Right renal pelvis (tissue), 4 donors: ENCODE measurements at regions not wholly inside any gene's neighbourhood (a gene's known extent, or its start where the extent isn't known, plus 50 kb on each side); places are given as distances from the start of the nearest gene placed in this dataset.

Experiments used
- DNase-seq, 4 donors: peaks; one replicate each; pipeline ENCODE4 v3.0.0-alpha.2; 2013; ENCODE audit warnings: low read depth in 4 of 4, low spot score in 3 of 4, missing footprints in 1 of 4

- DNase-seq, result no peak
These were observed 159.9 kb upstream of the AJAP1 start for GRCh38 chr1:4494558-4494957.

DNA sequence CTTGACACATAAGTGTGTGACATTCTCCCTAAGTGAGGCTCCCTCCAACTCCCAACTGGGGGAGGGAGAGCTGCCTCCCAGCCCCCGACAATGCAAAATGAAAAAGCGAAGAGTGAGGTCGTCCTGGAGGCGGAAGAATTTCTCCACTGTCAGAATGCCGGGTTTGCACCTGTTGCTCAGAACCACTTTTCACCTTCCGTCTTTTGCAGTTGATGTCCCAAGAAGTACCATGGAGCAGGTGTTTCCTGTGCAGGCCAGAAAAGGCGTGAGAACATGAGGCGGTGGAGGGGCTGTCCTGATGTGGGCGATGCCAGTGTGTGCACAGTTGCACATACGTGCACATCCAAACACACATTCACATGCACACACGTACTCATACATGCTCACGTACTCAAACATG, 158.6 kb upstream of the AJAP1 start:
- DNase-seq, result no peak

GRCh38 chr1:4500441-4500840, 154.0 kb upstream of the AJAP1 start:
- no peak for DNase-seq

- no peak for DNase-seq
These were observed 147.8 kb upstream of the AJAP1 start for GRCh38 chr1:4506591-4506990.

DNA sequence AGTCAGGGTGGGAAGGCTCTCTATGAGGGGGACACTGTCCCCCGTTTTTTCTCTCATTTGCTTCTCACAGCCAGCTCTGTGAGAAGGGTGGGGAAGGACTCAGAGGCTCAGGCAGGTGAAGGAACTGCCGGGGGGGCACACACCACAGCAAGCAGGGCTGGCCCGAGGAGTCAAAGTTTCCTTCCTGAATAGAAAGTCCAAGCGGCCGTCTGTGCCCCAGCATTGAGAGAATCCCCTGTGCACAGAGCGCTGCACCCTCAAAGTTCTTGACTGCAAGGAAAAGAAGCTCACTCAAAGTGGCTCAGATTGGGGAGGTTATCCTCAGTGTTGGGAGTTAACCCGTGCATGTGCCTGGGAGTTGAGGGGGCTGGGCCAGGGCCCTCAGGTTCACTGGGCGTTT, 145.2 kb upstream of the AJAP1 start:
- DNase-seq, result no peak

DNA sequence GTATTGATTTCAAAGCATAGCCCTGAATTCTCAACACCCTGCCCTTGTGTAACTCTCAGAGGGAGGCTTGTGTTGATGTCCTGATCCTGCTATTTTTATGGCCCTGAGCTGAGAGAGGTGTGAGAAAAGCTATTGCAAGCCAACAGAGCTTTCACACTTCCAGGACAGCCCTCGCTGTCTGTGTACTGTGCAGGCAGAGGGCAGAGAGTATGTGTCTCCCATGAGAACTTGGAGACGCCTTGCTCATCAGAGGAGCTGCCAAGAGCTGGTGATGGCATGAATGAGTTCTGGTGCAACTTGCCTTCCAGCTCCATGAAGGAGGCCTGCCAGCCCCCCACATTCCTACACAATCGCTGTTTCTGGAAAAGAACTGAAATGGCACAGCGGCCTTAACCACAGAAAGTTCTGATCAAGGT, 144.1 kb upstream of the AJAP1 start:
- DNase-seq, result no peak

GRCh38 chr1:4511374-4511773, 143.0 kb upstream of the AJAP1 start:
- no peak for DNase-seq

DNA sequence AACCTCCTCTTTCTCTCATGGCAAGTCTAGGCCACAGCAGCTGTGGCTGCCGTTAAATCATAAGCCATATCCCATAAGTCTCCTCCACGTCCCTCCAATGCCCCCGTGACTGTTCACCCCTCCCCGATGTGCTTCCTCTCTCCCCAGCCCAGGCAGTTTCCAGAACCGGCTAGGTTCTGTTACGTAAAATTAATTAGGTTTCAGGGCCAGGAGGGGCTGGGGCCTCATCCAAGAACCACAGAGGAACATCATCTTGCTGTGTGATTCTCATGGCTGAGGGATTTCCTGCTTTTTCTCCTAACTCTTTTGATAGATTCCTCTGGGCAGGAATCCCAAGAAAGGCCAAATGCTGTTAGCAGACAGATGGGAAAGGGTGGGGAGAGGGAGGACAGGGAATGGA, 141.8 kb upstream of the AJAP1 start:
- peak; percentile 42 to 71 (median 62) for DNase-seq

DNA sequence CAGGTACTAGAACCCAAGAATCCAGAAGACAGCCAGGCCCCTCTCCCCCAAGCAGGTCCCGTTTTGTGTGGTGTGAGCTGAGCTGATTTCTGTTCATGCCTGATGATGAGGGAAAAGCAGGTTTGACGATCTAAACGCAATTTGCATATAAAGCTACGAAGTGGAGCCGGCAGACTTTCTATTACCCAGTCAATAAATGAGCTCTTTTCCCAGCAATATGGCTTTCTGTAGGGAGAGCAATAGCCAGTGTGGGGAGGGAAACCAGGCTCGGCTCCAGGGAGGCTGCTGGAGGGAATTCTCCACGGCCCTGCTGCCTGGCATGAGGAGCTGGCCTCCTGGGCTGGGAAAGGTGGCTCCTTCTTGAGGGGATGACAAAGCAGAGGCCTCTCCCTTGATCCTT, 140.7 kb upstream of the AJAP1 start:
- no peak for DNase-seq

GRCh38 chr1:4515727-4516289, 138.6 kb upstream of the AJAP1 start:
- DNase-seq, result no peak

DNA sequence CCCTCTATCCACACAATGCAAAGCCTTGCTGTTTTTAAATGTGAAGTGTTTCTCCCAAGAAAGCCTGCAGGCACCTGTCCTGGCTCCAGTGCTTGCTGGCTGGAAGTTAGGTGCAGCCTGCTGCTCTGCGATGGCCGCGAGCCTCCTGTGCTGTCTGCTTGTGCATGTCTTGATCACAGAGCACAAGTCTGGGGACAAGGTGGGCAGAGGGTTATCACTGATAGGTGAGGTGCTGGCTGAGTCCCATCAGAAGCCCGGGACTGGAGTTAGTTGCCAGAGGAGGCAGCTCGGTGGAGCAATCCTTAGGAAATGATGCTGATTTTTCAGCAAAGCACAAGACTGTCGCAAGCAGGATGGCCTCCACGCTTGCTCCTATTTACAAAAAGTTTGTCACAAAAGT, 137.8 kb upstream of the AJAP1 start:
- DNase-seq, result no peak

GRCh38 chr1:4517186-4517954, 137.0 kb upstream of the AJAP1 start:
- DNase-seq, result no peak

DNA sequence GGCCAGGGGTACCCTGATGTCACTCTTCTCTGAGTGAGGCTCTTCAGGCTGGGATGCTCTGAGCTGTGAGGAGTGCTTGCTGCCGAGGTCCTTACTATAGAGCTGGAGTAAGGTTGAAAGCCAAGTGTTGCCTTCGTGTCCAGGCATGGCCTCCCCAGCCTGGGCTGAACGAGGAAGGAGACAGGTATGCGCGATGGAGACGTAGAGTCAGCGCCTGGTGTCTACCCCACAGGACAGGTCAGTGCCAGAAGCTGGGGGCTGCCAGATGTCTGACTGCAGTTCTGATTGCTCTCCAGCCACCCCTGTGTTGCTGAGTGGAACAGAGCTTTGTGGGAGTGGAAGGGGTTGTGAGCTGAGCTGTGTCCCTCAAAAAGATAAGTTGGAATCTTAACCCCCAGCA, 135.8 kb upstream of the AJAP1 start:
- DNase-seq, result no peak

DNA sequence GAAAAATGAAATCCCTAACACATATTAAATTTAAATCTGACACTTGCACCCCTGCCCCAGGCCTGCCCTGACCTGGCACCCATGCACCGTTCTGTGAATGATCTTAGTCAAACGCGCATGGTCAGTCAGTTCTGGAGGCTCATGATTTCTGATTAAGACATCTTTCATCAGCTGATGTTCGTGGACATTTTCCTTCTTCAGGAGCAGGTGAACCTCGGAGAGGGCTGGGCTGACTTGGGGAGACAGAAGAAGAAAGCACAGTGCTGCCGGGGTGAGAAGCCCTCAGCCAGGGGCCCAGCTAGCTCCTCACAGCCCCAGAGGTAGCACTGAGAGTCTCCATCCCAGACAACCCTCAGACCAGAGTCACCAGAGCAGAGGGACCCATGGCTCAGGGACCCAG, 134.5 kb upstream of the AJAP1 start:
- DNase-seq, result no peak

GRCh38 chr1:4523551-4523950, 130.9 kb upstream of the AJAP1 start:
- no peak for DNase-seq

DNA sequence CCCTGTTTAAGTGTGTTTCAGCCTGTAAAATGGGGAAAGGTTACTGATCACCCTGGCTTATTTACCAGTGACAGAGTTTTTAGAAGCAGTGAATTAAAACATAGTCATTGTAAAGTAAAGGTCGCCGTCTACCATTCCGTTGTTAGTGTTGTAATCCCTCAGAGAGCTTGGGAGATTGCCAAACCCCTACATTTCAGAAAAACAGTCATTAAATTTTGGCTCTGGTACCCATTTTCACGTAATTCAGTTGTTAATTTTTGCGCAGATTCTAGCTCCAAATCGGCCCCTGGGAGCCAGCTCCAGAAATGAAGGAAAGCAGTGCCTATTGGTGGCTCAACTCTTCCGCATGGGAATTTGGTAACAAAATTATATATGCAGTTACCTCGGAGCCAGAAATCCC, 127.7 kb upstream of the AJAP1 start:
- no peak for DNase-seq

DNA sequence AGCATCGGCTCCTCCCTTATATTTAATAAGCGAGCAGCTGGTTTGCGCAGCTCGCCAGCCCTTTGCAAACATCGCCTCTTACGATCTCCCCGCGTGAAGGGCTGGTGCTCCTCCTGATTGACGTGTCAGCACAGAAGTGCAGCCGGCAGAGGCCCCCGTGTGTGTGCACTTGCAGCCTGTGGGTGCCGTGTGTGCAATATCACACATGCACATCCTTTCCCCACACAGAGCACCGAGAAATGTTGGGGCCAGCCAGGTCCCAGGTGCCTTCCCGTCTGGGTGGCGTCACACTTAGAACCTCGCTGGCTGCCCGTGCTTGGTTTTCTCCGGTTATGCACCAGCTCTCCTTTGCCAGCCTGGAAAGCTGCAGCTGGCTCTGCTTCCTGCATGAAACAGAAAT, 126.6 kb upstream of the AJAP1 start:
- no peak for DNase-seq

GRCh38 chr1:4528590-4528989, 125.8 kb upstream of the AJAP1 start:
- DNase-seq, result no peak

DNA sequence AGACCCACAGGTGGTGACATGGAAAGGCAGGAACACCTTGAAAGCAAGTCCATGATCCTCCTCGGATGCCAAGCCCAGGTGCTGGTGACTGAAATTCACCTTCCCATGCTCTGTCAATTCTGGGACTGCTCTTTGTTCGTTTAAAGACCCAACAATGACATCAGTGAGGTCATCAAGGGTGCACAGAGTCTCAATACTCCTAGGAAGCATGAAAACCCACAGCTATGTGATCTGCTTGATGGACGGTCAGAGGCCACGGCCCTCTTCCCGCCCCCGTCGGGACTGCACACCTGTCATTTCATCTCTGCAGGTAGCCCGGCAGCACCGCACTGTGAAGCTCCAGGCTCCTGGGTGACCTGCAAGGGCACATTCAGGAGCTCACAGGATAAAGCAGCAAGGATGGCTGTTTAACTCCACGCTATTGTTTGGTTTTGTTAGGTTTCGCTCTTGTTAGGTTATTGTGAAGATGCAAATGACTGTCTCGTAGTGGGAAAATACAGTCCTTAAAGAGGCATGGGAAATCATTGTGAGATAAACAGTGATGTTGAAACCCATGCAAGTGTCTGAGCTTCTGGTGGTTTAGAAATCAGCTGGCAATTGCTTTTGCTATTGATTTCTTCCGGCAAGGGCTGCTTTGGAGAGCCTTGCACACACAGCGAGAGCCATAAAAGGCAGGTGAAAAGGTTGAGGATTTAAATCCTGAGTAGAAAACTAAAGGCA, 124.8 kb upstream of the AJAP1 start:
- no peak for DNase-seq

- no peak for DNase-seq
These were observed 124.1 kb upstream of the AJAP1 start for GRCh38 chr1:4530166-4530785.

DNA sequence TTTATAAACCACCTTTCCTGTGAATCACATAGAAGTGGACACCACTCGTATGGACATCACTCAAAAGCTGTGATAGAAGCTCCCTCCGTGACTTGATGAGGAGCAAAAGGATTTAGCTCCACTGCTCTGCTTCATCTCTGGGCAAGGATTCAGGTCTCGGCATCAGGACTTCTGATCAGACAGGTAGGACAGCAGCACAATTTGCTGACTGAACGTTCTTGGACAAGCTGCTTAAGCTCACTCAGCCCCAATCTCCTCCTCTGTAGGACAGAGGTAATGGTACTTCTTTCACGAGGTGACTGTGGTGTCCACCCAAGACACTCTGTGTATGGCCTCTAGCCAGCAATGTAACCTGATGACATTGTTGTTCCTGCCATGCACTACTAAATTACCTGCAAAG, 122.6 kb upstream of the AJAP1 start:
- DNase-seq, result no peak

- no peak for DNase-seq
These were observed 121.8 kb upstream of the AJAP1 start for GRCh38 chr1:4532656-4533055.
